GM18507 (cell line): ENCODE measurements at regions not wholly inside any gene's neighbourhood (a gene's known extent, or its start where the extent isn't known, plus 50 kb on each side); places are given as distances from the start of the nearest gene placed in this dataset.

Source experiments
- DNase-seq: peaks from one replicate; pipeline ENCODE4 v3.0.0; 2011; ENCODE audit warnings: low read depth; ENCODE audit not compliant: insufficient read length; ENCODE audit errors: extremely low spot score
- FAIRE-seq: peaks from 2 replicates; lab custom pipeline; 2011; peaks lifted over from hg19 to GRCh38; lab: Jason Lieb, UNC

GRCh38 chr2:18430996-18431748, 129.3 kb downstream of the RDH14 start:
- FAIRE-seq (no peak), DNase-seq (no peak)

GRCh38 chr2:18428516-18428915, 131.9 kb downstream of the RDH14 start:
- FAIRE-seq (no peak), DNase-seq (no peak)

- DNase-seq: no peak
- FAIRE-seq: no peak
These were observed 132.7 kb downstream of the RDH14 start for GRCh38 chr2:18427762-18428161.

- no peak for FAIRE-seq
- no peak for DNase-seq
These were observed 134.3 kb downstream of the RDH14 start for GRCh38 chr2:18426174-18426573.

GRCh38 chr2:18425210-18425703, 135.2 kb downstream of the RDH14 start:
- no peak for FAIRE-seq

GRCh38 chr2:18423636-18424035, 136.8 kb downstream of the RDH14 start:
- FAIRE-seq: no peak
- no peak for DNase-seq

More at GRCh38 chr2:18425210-18425703, 135.2 kb downstream of the RDH14 start:
- no peak for DNase-seq

- no peak for DNase-seq
These were observed 137.9 kb downstream of the RDH14 start for GRCh38 chr2:18422432-18423165.

GRCh38 chr2:18413676-18414396, 146.6 kb downstream of the RDH14 start:
- DNase-seq: no peak

More at GRCh38 chr2:18422432-18423165, 137.9 kb downstream of the RDH14 start:
- FAIRE-seq: no peak

GRCh38 chr2:18412980-18413675, 147.3 kb downstream of the RDH14 start:
- DNase-seq (no peak), FAIRE-seq (no peak)

More at GRCh38 chr2:18413676-18414396, 146.6 kb downstream of the RDH14 start:
- FAIRE-seq: no peak

GRCh38 chr2:18411626-18412025, 148.8 kb downstream of the RDH14 start:
- no peak for FAIRE-seq
- no peak for DNase-seq

- no peak for FAIRE-seq
These were observed 149.9 kb downstream of the RDH14 start for GRCh38 chr2:18410543-18410942.

GRCh38 chr2:18408638-18409037, 151.8 kb downstream of the RDH14 start:
- FAIRE-seq: no peak
- no peak for DNase-seq

More at GRCh38 chr2:18410543-18410942, 149.9 kb downstream of the RDH14 start:
- no peak for DNase-seq

GRCh38 chr2:18406219-18406618, 154.2 kb downstream of the RDH14 start:
- FAIRE-seq (no peak), DNase-seq (no peak)

GRCh38 chr2:18404708-18405107, 155.7 kb downstream of the RDH14 start:
- no peak for DNase-seq
- FAIRE-seq: no peak

GRCh38 chr2:18403921-18404522, 156.4 kb downstream of the RDH14 start:
- FAIRE-seq (no peak), DNase-seq (no peak)

- DNase-seq: no peak
- no peak for FAIRE-seq
These were observed 157.6 kb downstream of the RDH14 start for GRCh38 chr2:18402831-18403230.

GRCh38 chr2:18401471-18401870, 159.0 kb downstream of the RDH14 start:
- FAIRE-seq: no peak
- DNase-seq: no peak

- no peak for FAIRE-seq
- DNase-seq: no peak
These were observed 160.9 kb downstream of the RDH14 start for GRCh38 chr2:18399601-18400000.

- FAIRE-seq: no peak
- DNase-seq: no peak
These were observed 161.6 kb downstream of the RDH14 start for GRCh38 chr2:18398833-18399232.
